HepG2 (cell line): ENCODE measurements at regions not wholly inside any gene's neighbourhood (a gene's known extent, or its start where the extent isn't known, plus 50 kb on each side); places are given as distances from the start of the nearest gene placed in this dataset.

Experiments used
- ATAC-seq: fragments of 200-7000 bp; cut with Tn5 transposase; 3 replicates; pipeline ENCODE4 v1.9.1; 2020; ENCODE audit warnings: mild to moderate bottlenecking, moderate library complexity
- BruUV-seq: library from RNA; stranded (reverse); fragments of 400-500 nt; replicated peaks from 2 replicates; lab custom pipeline; 2021; lab: Mats Ljungman, UMichigan
- CTCF ChIA-PET: fragments of 300-600 bp; formaldehyde crosslinking; extraction: SDS; loops from one replicate; lab custom pipeline; 2021; ENCODE audit warnings: low total read pairs, inconsistent platforms, low intra/inter-chr PET ratio; lab: Yijun Ruan, JAX
- POLR2A ChIA-PET: fragments of 350-600 bp; sonication (Branson Sonifier 250); formaldehyde crosslinking; loops from one replicate; lab custom pipeline; 2020; ENCODE audit warnings: antibody characterized with exemption, inconsistent platforms; lab: Yijun Ruan, JAX
- DNase-seq: peaks from one replicate; pipeline ENCODE4 v3.0.0-alpha.2; 2015; ENCODE audit warnings: low spot score
- FAIRE-seq: peaks from 3 replicates; lab custom pipeline; 2011; peaks lifted over from hg19 to GRCh38; lab: Jason Lieb, UNC
- H2AFZ ChIP-seq: one replicate; pipeline ENCODE4 v1.6.1; 2011; ENCODE audit warnings: low read length, inconsistent platforms
- H3K27ac ChIP-seq: fragments of 300-600 bp; 3 replicates; pipeline ENCODE4 v1.8.0; 2011; ENCODE audit warnings: mixed run types, mild to moderate bottlenecking, mixed read lengths, low read length, inconsistent platforms; ENCODE audit not compliant: insufficient read depth; ENCODE audit errors: extremely low read length
- H3K27me3 ChIP-seq, 2 experiments: fragments of 200-600 bp in 1 of 2; 2 replicates in 1 of 2; 3 replicates in 1 of 2; pipeline versions ENCODE4 v1.6.0 to v1.8.0; 2011; ENCODE audit warnings: low read length in 2 of 2, mild to moderate bottlenecking in 2 of 2, moderate library complexity in 2 of 2, inconsistent platforms in 1 of 2; ENCODE audit not compliant: insufficient read depth in 2 of 2, control insufficient read depth in 1 of 2
- H3K36me3 ChIP-seq, 2 experiments: fragments of 200-600 bp in 1 of 2; replicated peaks in 1 of 2; 2 replicates in 1 of 2; 3 replicates in 1 of 2; pipeline versions ENCODE4 v1.5.1 to v1.8.0; 2011; ENCODE audit warnings: low read length in 2 of 2, inconsistent platforms in 1 of 2; ENCODE audit not compliant: insufficient read depth in 2 of 2, control insufficient read depth in 1 of 2
- H3K4me1 ChIP-seq: 2 replicates; pipeline ENCODE4 v1.5.1; 2012; ENCODE audit warnings: low read length, inconsistent platforms; ENCODE audit not compliant: insufficient read depth
- H3K4me2 ChIP-seq: 2 replicates; pipeline ENCODE4 v1.6.0; 2011; ENCODE audit warnings: low read depth, low read length, inconsistent platforms
- H3K4me3 ChIP-seq, 3 experiments: fragments of 200-600 bp in 1 of 3; sonication (generic), shearing (Covaris generic) in 1 of 3; replicated peaks in 1 of 3; 2 replicates each; pipeline ENCODE4 v1.5.1; 2011 to 2016; ENCODE audit warnings: low read length in 3 of 3, inconsistent platforms in 2 of 3, low read depth in 2 of 3, mild to moderate bottlenecking in 2 of 3, control low read depth in 1 of 3, mixed read lengths in 1 of 3; ENCODE audit not compliant: insufficient read depth in 1 of 3
- H3K79me2 ChIP-seq: one replicate; pipeline ENCODE4 v1.6.1; 2011; ENCODE audit warnings: low read length, inconsistent platforms; ENCODE audit not compliant: insufficient read depth
- H3K9ac ChIP-seq: 2 replicates; pipeline ENCODE4 v1.6.0; 2011; ENCODE audit warnings: mild to moderate bottlenecking, low read depth, low read length, inconsistent platforms; ENCODE audit not compliant: insufficient read depth
- H3K9me3 ChIP-seq: 2 replicates; pipeline ENCODE4 v1.5.1; 2012; ENCODE audit warnings: mild to moderate bottlenecking, low read length
- H4K20me1 ChIP-seq: 2 replicates; pipeline ENCODE4 v1.6.0; 2011; ENCODE audit warnings: inconsistent platforms, mild to moderate bottlenecking, low read length, moderate library complexity; ENCODE audit not compliant: insufficient read depth
- ETV5 ChIP-seq: IDR thresholded peaks from 2 replicates; pipeline ENCODE4 v1.6.1; 2018; ENCODE audit warnings: missing biosample characterization, missing genetic modification reagents, inconsistent platforms, borderline replicate concordance
- EZH2 ChIP-seq: conservative IDR thresholded peaks from 2 replicates; pipeline ENCODE4 v1.6.1; 2012; ENCODE audit warnings: mild to moderate bottlenecking, low read depth, low read length, moderate library complexity
- HNF1B ChIP-seq: sonication (generic); formaldehyde crosslinking; IDR thresholded peaks from 2 replicates; pipeline ENCODE4 v1.5.1; 2020; ENCODE audit warnings: mild to moderate bottlenecking, moderate library complexity, missing genetic modification reagents
- PAXIP1 ChIP-seq: sonication (generic); formaldehyde crosslinking; conservative IDR thresholded peaks from 2 replicates; pipeline ENCODE4 v1.4.0; 2020; ENCODE audit warnings: mild to moderate bottlenecking, missing genetic modification reagents, moderate library complexity
- PRDM4 ChIP-seq: sonication (generic); formaldehyde crosslinking; IDR thresholded peaks from 2 replicates; pipeline ENCODE4 v1.9.0; 2021; ENCODE audit warnings: missing genetic modification reagents, borderline replicate concordance
- ZNF276 ChIP-seq: sonication (generic); formaldehyde crosslinking; IDR thresholded peaks from 2 replicates; pipeline ENCODE4 v1.4.0; 2020; ENCODE audit warnings: mild to moderate bottlenecking, low read depth, missing genetic modification reagents
- ZNF75D ChIP-seq: sonication (generic); formaldehyde crosslinking; IDR thresholded peaks from 2 replicates; pipeline ENCODE4 v1.8.1; 2023; ENCODE audit warnings: missing genetic modification reagents, mild to moderate bottlenecking, borderline replicate concordance
- ZSCAN9 ChIP-seq: IDR thresholded peaks from 2 replicates; pipeline ENCODE4 v1.6.1; 2016; ENCODE audit warnings: borderline replicate concordance
- WGBS: methylation state at CpG from one replicate; pipeline ENCODE4 v1.1.6; 2017; ENCODE audit warnings: low lambda C conversion rate; 5-methylcytosine and 5-hydroxymethylcytosine counted together
- in situ Hi-C: cut with HindIII; loops from 2 replicates; pipeline ENCODE4 v1.10.0; 2017; ENCODE audit warnings: low pct_unique_long_range_greater_than_20kb; ENCODE audit not compliant: extremely low pct_ligation_motif_present
- intact Hi-C: fragments of 100-400 bp; cut with micrococcal nuclease; formaldehyde crosslinking; loops from one replicate; pipeline ENCODE4 v1.10.0; 2022; ENCODE audit not compliant: unreplicated experiment

GRCh38 chr10:29084681-29085307 is 204.1 kb upstream of the LYZL1 start (continued):
- TF ChIP-seq PRDM4 (CRISPR knock-in tag) (no peak), ZNF276 (no peak)

GRCh38 chr10:29089091-29089490 is 199.8 kb upstream of the LYZL1 start:
- FAIRE-seq (no peak), ATAC-seq (peak; percentile 68), DNase-seq (peak; percentile 14)
- no peak overlapping the region for H2AFZ ChIP-seq
- H3K9ac ChIP-seq: no peak overlapping the region
- in situ Hi-C loops (no loop called here), intact Hi-C loops (no loop called here)
- ChIA-PET POLR2A (no interaction called here), CTCF (no interaction called here)
- no peaks in the 10 kb centered on the region for H4K20me1 ChIP-seq
- BruUV-seq: no TSS peak
- H3K27ac ChIP-seq: no peak overlapping the region
- WGBS: 0% methylated on average over 2 of the region's 2 CpGs
- no peaks in the 10 kb centered on the region for H3K9me3 ChIP-seq
- no peak overlapping the region for H3K4me3 ChIP-seq
- peaks cover 13% of the 10 kb centered on the region for H3K4me1 ChIP-seq
- no peaks in the 10 kb centered on the region for H3K36me3 ChIP-seq
- H3K27me3 ChIP-seq: no peaks in the 10 kb centered on the region
- peak overlapping the region; percentile 24; the same call in 1 of the 2 replicates for H3K4me2 ChIP-seq
- H3K79me2 ChIP-seq: no peaks in the 10 kb centered on the region
- TF ChIP-seq HNF1B (CRISPR knock-in tag) (no peak), EZH2 (no peak), PAXIP1 (0 out of 2 replicates have a peak, but pooled peaks have one; percentile 34), ZNF75D (CRISPR knock-in tag) (no peak), ZSCAN9 (CRISPR knock-in tag) (no peak), ETV5 (no peak)
